Mucosa of descending colon (tissue), 3 donors: ENCODE measurements at regions not wholly inside any gene's neighbourhood (a gene's known extent, or its start where the extent isn't known, plus 50 kb on each side); places are given as distances from the start of the nearest gene placed in this dataset.

ENCODE experiments used
- ATAC-seq: fragments of 200-7000 bp; cut with Tn5 transposase; one replicate; pipeline ENCODE4 v1.9.1; 2020; ENCODE audit warnings: mild to moderate bottlenecking, moderate library complexity
- DNase-seq, 3 donors: peaks; one replicate each; pipeline ENCODE4 v3.0.0-alpha.2; 2020
- H3K36me3 ChIP-seq: fragments of 200-600 bp; one replicate; pipeline ENCODE4 v1.8.0; 2021; ENCODE audit warnings: low read depth, mild to moderate bottlenecking
- H3K4me1 ChIP-seq: fragments of 200-600 bp; one replicate; pipeline ENCODE4 v1.8.0; 2021; ENCODE audit warnings: low read depth, mild to moderate bottlenecking
- H3K4me3 ChIP-seq: fragments of 200-600 bp; one replicate; pipeline ENCODE4 v1.8.0; 2021; ENCODE audit warnings: mild to moderate bottlenecking
- H3K9me3 ChIP-seq: fragments of 200-600 bp; one replicate; pipeline ENCODE4 v1.8.0; 2021; ENCODE audit warnings: mild to moderate bottlenecking
- CTCF ChIP-seq: fragments of 200-600 bp; IDR thresholded peaks from one replicate; pipeline ENCODE4 v1.8.0; 2022; ENCODE audit warnings: antibody characterized with exemption, mild to moderate bottlenecking
- intact Hi-C, 2 donors: fragments of 100-400 bp; cut with DNase I in 1 of 2; cut with micrococcal nuclease in 1 of 2; formaldehyde crosslinking; loops; one replicate each; pipeline versions ENCODE4 v1.11.0 to v1.11.1; 2022; cut with DNase I, micrococcal nuclease
- donor health status: DM: no; HTN: no; CAD: no; lungs with moderate emphysema.
- donor health status: DM: no; HTN: no; CAD: no.
- donor health status: DM: no; HTN: yes; CAD: no.

GRCh38 chr2:240308111-240308651 lies 127.3 kb upstream of the GPC1 start:
- H3K36me3 ChIP-seq, result no peaks in the 10 kb centered on the region
- no peak for ATAC-seq
- no peaks in the 10 kb centered on the region for H3K4me1 ChIP-seq
- intact Hi-C loops, result no loop called here
- no peak for DNase-seq
- no peaks in the 10 kb centered on the region for H3K9me3 ChIP-seq
- no peak overlapping the region for H3K4me3 ChIP-seq
- TF ChIP-seq CTCF, result no peak

DNA sequence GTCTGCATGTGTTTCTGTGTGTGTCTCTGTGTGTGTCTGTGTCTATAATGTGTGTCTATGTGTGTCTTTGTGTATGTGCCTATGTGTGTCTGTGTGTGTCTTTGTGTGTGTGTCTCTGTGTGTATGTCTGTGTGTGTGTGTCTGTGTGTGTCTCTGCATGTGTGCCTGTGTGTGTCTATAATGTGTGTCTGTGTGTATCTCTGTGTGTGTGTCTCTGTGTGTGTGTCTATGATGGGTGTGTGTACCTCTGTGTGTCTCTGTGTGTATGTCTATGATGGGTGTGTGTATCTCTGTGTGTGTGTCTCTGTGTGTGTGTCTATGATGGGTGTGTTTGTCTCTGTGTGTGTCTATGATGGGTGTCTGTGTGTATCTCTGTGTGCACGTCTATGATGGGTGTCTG lies 126.2 kb upstream of the GPC1 start:
- Histone ChIP-seq H3K9me3 (no peaks in the 10 kb centered on the region), H3K36me3 (no peaks in the 10 kb centered on the region), H3K4me3 (no peak overlapping the region), H3K4me1 (no peaks in the 10 kb centered on the region)
- DNase-seq, result no peak
- intact Hi-C loops, result no loop called here
- ATAC-seq, result no peak
- TF ChIP-seq CTCF, result no peak

GRCh38 chr2:240310201-240310600 lies 125.3 kb upstream of the GPC1 start:
- no peaks in the 10 kb centered on the region for H3K36me3 ChIP-seq
- intact Hi-C loops, result no loop called here
- no peak overlapping the region for H3K4me3 ChIP-seq
- H3K9me3 ChIP-seq, result no peaks in the 10 kb centered on the region
- ATAC-seq (no peak), DNase-seq (no peak)
- no peak for TF ChIP-seq CTCF
- H3K4me1 ChIP-seq, result no peaks in the 10 kb centered on the region

GRCh38 chr2:240310645-240311044 lies 124.8 kb upstream of the GPC1 start:
- intact Hi-C loops, result no loop called here
- ATAC-seq (no peak), DNase-seq (no peak)
- H3K9me3 ChIP-seq, result no peaks in the 10 kb centered on the region
- TF ChIP-seq CTCF, result no peak
- no peak overlapping the region for H3K4me3 ChIP-seq
- no peaks in the 10 kb centered on the region for H3K4me1 ChIP-seq
- no peaks in the 10 kb centered on the region for H3K36me3 ChIP-seq

DNA sequence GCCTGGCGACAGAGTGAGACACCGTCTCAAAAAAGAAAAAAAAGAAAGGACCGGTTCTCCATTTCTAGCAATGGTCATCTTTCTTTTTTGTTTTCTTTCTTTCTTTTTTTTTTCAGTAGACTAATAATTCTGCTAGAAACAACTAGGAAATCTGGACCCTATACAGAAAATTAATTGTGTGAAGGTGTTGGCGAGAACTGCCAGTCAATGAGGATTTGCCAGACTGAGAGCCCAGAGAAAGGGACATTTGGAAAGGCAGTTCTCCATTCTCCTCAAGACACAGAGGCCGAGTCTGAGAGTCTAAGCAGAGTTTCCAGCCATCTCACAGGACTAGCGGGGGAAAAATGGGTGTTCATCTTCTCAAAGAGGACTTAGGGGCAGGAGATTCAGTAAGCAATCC lies 123.6 kb upstream of the GPC1 start:
- Histone ChIP-seq H3K36me3 (no peaks in the 10 kb centered on the region), H3K9me3 (no peaks in the 10 kb centered on the region), H3K4me3 (no peak overlapping the region), H3K4me1 (no peaks in the 10 kb centered on the region)
- ATAC-seq (no peak), DNase-seq (no peak)
- intact Hi-C loops, result no loop called here
- TF ChIP-seq CTCF, result no peak

GRCh38 chr2:240319221-240319854 lies 116.1 kb upstream of the GPC1 start:
- Histone ChIP-seq H3K4me1 (no peaks in the 10 kb centered on the region), H3K9me3 (no peaks in the 10 kb centered on the region), H3K36me3 (no peaks in the 10 kb centered on the region), H3K4me3 (no peak overlapping the region)
- intact Hi-C loops, result no loop called here
- DNase-seq (no peak), ATAC-seq (no peak)
- TF ChIP-seq CTCF, result no peak
